ENCODE measurements at regions not wholly inside any gene's neighbourhood (a gene's known extent, or its start where the extent isn't known, plus 50 kb on each side); places are given as distances from the start of the nearest gene placed in this dataset.

DNA sequence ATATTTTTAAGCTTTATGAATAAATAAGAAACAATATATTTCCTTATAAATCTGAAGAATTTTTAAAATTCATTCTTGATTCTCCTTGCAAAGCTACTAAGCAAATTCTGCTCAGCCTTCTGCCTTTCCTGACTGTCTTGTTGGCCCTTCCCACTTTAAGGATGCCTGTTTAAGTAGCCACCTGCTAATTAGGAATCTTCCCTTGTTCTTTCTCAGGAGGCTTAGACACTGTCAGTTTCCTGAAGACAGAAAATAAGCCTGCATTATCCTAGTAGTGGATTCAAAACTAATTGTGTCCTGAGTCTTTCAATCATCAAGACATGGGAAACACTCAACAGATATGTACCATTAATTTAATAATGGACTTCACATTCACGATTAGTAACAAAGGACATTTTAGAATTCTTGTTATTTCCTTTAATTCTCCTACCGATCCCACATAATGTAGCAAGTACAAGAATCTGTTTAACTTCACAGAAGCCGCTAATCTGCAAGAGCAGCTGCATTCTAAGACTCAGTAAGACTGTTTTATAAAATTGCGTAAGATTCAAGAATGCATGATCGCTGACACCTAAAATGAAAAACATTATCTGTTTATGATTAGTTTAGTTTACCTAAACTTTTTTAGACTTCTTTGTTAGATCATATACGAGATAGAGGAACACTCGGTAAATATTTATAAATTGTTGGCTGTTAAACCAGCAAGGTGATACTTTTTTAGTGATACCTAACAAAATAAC is 445.4 kb upstream of the DSEL start:
- no peak for DNase-seq

GRCh38 chr18:67957684-67958083 is 441.2 kb upstream of the DSEL start:
- no peak for DNase-seq

DNA sequence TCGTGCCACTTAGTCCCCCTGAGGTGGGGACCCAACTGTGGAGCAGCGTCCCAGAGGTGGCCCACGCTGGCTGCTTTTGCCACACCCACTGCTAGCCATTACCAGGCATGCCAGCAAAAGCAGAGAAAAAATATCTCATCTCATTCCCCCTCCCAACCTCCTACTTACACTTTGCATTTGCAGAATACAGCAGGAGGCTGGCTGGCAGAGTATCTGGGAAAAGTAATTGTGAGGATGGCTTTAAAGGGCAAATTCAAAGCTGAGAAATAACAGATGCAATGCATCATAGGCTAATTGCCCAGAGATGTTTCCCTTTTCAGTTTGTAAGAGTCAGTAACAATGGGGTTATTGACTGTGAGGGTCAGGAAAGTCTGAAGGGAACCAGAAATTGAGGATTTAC is 438.1 kb upstream of the DSEL start:
- no peak for DNase-seq

DNA sequence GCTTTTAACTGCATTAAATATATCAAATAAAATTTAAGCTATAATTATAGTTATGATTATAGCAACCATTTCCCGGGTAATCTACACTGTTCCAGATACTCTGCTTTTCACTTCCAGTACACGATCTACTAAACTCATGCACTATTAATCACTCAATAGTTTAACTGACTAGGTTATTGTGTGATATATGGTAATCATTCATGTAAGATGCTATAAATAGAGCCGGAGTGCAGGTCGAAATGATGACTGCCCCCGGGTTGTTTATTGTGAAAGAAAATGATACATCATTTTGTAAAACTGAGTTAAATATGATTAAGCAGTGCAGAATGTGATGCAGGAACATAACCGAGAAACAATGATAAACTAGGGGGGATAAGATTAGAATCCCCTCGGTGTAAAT is 434.6 kb upstream of the DSEL start:
- no peak for DNase-seq

DNA sequence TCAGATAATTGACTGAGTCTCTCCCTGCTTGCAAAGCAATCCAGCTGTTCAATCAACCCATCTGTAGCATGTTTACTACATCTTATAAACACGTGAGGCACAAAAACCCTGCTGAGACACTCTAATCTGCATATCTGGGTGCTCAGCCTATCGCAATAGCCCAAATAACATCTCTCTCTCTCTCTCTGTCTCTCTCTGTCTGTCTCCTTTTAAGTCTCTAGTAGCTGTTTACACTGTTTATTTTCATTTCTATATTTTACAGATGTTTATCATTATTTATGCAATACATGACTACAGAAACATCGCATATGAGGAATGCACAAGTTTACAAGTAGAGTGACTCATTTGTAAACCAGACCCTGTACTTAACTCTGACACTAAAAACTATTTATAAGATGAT is 422.1 kb upstream of the DSEL start:
- peak; percentile 16 for DNase-seq

GRCh38 chr18:67935638-67936037 is 419.1 kb upstream of the DSEL start:
- DNase-seq = no peak

DNA sequence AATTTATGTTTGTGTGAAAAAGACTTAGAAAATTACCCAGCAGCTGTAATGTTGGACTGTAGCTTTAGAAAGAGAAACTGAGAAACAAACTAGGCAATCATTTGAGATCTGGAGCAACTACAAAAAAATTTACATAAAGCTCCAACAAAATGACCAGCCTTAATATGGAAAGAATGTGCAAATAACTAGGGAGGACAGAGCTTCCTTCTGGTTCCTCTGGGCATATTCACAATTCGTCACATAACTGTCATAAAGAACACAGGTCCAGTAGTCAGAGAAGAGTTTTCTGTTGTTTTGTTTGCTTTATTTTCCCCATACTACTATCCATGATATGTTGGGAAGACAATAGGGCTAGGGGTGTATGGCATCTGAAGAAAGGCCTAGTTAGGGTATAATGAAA is 416.8 kb upstream of the DSEL start:
- DNase-seq = no peak

- DNase-seq = no peak
Observed at GRCh38 chr18:67932271-67932670, 415.8 kb upstream of the DSEL start.

DNA sequence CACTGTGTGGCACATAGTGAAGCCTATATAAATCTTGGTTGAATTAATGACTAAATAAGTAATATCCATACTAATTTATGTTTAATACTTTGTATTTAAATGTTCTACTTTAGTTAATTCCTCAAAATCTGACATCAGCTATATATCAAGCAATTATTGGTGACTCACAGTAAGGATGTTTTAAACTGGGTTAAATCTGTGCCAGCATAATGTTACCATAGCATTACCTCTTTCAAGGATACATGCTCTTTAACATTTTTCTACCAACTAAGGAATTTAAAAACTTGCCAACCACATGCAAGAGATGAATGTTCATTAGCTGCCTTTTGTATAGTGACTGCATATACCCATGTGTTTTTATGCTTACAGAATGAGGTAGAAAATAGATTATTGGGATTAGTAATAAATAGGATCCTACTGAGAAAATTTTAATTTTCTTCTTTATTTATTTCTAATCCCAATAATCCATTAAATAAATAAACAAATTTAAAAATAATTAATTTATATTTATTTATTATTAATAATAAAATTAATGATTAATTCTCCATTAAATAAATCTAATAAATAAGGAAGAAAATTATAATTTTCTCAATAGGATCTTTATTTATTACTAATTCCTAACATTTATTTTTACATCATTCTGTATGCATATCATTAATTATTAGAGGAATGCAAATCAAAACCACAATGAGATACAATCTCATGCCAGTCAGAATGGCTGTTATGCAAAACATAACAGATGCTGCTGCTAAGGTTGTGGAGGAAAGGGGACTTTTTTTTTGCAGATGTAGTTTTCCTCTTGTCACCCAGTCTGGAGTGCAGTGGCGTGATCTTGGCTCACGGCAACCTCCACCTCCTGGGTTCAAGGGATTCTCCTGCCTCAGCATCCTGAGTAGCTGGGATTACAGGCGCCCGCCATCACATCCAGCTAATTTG is 410.7 kb upstream of the DSEL start:
- peak; percentile 60 for DNase-seq

DNA sequence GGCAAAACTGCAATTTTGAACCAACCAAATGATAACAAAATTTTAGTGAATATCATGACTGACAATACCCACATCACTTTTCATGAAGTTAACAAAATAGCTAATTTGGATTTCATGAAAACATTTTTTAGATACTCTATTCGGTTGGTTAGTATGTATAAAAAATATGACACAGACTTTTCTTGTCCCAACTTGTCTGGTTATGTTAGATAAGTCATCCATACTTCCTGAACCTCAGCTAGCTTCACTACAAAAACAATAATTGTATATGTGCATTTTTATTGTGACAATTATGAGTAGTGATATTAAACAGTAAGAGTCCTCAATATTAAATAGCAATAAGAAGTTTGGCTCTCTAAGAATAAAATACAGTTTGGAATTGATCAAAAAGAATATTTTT is 408.1 kb upstream of the DSEL start:
- DNase-seq = no peak

DNA sequence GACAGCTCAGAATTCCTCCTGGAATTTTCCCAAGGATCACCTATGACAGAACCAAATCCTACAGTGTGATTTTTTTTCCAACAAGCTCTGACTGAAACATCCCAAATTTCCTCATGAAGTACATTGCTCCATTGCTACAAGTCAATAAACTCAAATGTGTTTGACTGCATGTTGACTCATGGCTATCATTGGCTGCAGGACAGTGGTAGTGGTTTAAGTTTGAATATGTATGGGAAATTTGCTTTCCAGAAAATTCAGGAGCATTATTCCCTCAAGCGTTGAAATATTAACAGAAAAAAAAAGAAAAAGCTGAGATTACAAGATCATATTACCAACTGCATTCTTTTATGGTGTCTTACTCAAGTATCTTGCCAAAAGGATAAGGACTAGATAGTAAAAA is 402.8 kb upstream of the DSEL start:
- DNase-seq = no peak

GRCh38 chr18:67916097-67916496 is 399.6 kb upstream of the DSEL start:
- no peak for DNase-seq

DNA sequence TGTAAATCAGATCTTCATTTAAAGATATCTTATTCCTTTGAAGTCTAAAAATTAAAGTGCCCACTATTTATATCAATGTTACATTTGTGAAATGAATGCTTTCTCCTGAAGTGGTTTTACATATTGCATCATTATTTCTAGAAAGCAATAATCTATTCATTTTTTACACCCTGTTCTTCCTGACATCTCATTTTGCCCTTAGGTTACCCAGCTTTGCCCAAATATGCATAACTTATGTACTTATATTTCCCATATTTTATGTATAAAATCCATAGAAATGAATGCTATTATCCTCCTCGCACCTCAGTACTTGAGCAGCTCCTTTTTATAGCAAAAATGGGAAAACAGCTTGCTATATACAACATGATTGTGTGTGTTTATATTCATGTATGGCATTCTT is 396.5 kb upstream of the DSEL start:
- DNase-seq = no peak

GRCh38 chr18:67901573-67901972 is 385.1 kb upstream of the DSEL start:
- DNase-seq = no peak

GRCh38 chr18:67896451-67896850 is 379.9 kb upstream of the DSEL start:
- DNase-seq = no peak

DNA sequence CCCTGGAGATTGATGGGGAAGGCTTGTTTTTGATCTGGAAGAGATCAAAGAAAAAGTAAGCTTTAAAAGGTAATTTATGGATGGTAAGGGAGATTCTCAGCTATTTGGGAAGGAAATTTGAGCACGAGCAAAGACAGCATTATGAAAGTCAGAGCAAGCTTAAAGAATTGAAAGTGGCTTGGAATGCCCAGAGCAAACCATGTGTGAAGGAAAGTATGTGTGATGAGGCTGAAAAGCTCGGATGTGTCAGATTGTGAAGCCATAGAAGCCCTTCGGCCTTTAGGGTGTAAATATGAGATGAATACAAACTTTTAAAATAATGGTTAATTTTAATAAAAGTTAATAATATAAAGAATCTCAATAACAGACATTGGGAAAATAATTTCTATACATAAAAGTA is 377.4 kb upstream of the DSEL start:
- DNase-seq = peak; percentile 16

DNA sequence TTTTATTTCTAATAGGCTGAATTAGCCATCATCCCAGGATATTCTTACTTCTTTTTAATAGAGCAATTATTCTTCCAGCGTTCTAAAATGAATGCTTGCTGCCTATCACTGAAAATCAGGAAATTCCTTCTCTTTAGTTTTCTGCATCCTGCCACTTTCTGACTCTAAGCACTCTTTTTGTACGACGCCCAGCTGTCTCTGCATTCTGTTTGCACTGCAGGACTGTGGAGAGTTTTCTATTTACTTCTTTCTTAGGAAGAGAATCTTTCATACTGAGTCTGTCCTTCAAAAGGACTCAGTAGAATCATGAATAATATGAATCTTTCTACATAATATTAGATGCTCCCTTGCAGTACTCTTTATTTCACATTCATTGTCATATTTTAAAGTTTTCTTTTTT is 360.4 kb upstream of the DSEL start:
- DNase-seq = no peak

GRCh38 chr18:67875944-67876343 is 359.4 kb upstream of the DSEL start:
- DNase-seq = peak; percentile 73

GRCh38 chr18:67875060-67875459 is 358.5 kb upstream of the DSEL start:
- DNase-seq = no peak

DNA sequence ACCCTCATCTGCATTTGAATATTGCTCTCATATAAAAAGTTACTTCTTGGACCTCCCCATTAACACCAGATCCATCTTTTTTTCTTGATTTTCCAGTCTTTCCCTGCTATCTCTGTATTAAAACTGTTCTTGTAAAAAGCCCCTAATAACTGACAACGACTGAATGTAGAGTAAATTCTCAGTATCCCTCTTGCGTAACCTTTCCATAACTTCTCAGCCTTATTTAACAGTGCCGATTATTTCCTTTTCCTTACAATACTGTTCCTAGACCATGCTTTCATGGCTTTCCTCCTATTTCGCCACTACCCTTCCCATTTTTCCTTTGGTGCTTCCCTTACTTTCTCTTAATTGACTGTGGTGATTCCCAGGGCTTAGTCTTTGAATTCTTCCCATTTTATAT is 348.9 kb upstream of the DSEL start:
- DNase-seq = no peak

DNA sequence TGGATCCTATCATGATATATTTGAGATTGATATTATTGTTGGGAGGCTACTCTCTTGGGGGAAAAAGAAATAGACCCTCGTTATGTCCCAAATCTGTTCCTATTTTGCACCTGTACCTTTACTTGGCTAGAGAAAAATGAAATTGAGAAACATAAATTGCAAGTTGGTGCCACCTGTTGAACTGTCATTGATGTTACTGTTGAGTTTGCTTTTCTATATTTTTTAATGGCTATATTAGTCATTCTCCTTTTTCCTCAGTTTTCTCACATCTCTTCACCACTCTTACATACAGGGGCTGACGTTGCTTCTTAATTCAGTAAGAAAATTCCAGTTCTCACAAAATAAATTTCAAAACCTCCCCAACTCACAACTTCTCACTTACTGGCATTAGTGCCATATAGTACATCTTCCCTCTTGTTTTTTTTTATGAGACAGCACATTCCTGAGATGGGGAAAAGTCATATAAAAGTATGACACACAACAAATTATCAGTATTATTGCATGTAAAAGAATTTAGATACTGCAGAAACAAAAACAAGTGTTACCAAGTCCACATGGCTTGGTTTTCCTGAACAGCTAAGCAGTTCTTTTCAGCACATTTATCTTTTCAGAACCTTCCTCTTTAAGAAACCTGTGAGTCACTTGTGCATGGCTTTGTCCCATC is 348.3 kb upstream of the DSEL start:
- DNase-seq = peak; percentile 96

- peak; percentile 71 for DNase-seq
Observed at GRCh38 chr18:67862069-67862468, 345.5 kb upstream of the DSEL start.

- peak; percentile 28 for DNase-seq
Observed at GRCh38 chr18:67854340-67854739, 337.8 kb upstream of the DSEL start.
